Stimulated activated CD4-positive, alpha-beta T cell treated with anti-CD3 and anti-CD28 coated beads, Interleukin-4, amount 100 ng/mL, for 4 hours (primary cell): ENCODE measurements at regions not wholly inside any gene's neighbourhood (a gene's known extent, or its start where the extent isn't known, plus 50 kb on each side); places are given as distances from the start of the nearest gene placed in this dataset.

Experiments
- DNase-seq, 2 experiments: peaks; one replicate each; pipeline ENCODE4 v3.0.0-alpha.2; 2020

DNA sequence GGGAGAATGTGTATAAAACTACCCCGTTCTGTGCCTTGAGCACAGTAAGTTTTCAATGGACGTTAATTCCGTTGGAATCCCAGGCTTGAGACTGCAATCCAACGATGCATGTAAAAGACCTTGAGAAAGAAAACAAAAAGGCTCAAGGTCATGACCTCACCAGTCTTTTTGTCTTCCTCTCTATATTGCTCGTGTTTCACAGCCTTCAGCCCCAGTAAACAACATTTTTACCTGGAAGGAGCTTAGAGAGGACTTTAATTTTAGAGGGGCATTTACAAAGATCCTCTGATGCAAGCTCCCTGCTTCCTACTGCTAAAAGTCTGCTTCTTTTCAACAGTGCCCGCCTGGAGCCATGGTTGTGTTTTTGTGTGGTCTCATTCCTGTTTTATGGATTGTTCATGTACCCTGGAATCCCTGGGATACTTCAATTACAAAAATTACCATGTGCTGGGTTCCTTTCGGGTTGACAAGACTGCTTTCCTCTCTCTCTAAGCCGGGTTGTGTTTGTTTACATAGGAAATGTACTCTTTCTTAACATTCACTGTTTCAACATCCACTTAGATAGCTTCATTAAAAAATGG lies 320.1 kb upstream of the NFE2L3 start:
- no peak for DNase-seq

DNA sequence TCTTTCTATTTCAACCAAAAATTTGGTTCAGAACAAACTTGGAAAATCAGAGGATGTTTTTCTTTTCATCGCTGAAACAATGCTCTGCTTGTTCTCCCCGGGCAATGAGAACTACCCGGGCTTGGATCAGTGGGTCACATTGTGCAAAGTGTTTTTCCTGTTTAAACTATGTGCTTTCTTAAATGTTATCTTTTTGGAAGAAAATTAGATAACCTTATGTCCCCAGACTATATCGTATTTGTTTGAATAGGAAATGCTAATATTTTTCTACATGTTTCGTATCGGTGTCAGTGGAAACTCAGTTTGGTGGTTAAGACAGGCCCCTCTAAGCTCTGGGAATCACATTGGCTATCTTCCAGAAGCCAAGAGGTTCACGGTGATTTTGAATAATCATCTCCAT lies 319.5 kb upstream of the NFE2L3 start:
- DNase-seq, result no peak

DNA sequence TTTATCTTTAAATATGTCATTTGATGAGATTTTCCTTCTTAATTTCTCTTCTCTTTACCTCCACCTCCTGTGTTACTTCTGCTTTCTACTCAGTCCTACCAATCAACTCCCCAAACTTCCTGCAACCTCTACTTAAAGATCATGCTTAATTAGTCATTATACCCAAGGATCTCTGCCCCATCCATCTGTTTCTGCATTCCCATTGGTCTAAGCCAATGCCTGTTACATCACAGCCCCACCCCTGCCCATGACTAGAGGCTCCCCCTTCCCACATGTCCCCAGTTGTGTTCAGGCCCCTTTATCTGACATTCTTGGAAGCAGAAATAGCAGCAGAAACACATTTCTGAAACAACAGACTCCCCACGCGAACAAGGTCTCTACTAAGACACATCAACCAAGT lies 319.1 kb upstream of the NFE2L3 start:
- DNase-seq, result no peak

DNA sequence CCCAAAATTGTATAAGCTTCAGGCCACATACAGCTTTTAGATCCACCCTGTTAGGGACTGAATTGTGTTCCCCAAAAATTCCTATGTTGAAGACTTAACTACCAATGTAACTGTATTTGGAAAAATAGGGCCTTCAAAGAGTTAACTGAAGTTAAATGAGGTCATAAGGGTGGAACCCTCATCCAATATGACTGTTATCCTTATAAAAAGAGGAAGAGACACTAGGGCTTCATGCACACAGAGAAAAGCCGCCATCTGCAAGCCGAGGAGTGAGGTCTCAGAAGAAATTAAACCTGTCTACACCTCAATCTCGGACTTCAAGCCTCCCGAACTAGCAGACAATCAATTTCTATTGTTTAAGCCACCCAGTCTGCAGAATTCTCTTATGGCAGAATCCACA lies 317.9 kb upstream of the NFE2L3 start:
- no peak for DNase-seq

DNA sequence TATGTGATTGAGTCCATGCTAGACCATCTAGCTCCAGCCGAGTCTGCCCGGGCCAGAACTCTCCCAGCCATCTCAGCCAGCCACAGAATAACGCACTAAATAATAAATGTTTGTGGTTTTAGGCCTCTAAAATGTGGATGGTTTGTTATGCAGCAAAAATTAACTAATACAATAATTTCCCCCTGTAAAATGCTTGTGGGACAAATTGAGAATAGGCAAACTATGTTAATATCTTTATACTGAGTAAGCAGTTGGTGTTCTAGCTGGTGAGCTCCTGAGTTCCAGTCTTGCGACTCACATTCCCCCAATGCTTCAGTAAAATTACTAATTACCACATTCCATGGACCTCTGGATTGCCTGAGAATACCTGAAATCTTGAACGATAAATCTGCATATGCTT lies 316.8 kb upstream of the NFE2L3 start:
- DNase-seq, result no peak

DNA sequence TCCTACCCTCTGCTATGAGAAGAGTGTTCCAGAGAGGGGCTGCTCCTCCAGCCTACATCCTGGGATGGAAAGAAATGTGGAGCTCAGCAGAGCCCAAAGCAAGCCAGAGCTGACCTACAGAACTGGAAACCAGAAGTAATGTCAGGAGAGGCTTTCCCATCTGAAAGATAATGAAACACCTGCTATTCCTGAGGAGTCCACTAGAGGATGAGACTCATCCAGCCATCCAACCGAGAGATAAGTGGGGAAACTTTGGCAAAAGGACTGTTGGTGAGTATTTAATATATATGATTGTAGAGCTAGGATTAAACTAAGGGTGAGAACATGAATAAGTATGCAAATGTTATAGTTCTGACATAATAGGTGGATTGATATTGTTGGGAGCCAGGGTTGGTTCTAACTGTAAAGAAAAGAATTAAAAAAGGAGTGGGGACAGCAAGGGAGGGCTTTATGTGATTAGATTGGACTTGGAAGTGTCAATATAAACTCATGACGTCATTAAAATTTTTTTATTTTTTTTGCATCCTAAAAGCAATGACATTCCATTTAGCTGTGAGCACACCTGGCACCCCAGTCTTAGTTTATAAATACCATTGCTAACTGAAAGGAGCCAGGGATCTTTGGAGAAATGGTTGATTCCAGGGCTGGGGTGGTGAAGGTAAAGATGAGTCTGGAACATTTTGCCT lies 312.8 kb upstream of the NFE2L3 start:
- DNase-seq, result no peak

DNA sequence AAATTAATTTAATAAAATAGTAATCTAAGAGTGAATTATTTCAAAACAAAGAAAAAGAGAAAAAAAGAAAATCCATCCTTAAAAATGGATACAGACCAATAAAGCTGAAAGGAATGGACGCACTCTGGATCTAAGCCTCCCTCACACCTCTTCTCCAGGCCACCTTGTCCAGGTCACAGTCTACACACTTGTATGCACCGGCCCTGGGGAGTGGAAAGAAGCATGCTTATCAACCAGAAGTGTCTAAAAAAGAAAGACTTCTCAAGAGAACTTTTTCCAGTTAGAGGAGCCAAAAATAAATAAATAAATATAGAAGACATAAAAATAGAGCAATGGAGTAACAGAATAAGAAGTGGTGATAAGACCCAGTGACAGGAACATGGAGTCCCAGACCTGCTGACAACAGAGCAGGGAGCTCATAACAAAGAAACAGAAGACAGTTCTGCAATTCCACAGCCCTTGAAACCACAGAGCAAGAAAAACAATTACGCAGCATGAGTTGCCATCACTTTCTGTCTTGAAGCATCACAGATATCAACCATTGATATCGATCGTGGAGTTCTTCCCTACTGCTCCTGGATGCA lies 311.7 kb upstream of the NFE2L3 start:
- DNase-seq, result no peak

DNA sequence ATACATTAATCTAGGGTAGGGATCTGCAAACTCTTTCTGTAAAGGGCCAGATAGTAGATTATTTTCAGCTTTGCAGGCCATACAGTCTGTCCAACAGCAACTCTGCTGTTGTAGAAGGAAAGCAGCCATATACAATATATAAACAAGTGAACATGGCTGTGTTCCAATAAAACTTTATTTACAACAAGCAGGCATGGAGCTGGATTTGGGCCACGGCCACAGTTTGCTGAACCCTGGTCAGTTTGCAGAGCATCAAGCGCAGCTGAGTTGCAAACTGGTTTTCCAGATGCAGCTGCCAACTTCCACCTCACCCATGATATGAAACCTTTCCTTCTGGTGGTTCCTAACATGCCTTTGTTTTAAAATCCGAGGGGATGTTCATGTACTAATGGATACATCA lies 310.4 kb upstream of the NFE2L3 start:
- DNase-seq, result no peak

DNA sequence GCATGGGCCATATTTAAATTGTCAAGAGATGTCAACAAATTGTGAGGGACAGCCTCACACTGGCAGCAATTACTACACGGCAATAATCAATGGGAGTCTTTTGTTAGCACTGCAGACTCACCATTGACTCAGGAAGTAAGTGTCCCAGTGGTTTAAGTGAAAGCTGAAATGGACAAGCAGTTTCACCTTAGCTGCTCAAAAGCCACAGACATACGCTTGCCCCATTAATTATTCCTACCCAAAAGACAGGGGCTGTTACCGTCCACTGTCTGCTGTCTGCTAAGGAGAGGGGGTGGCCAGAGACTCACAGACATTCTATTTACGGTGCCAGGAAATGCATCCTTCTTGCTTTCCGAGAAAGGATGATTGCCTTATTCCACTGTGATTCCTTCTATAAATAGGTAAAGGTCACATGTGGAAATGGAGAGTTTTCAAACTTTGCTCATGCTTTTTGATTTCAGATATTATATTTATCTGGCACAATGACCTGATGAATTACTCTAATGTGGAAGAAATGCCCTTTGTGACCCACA lies 309.7 kb upstream of the NFE2L3 start:
- no peak for DNase-seq

DNA sequence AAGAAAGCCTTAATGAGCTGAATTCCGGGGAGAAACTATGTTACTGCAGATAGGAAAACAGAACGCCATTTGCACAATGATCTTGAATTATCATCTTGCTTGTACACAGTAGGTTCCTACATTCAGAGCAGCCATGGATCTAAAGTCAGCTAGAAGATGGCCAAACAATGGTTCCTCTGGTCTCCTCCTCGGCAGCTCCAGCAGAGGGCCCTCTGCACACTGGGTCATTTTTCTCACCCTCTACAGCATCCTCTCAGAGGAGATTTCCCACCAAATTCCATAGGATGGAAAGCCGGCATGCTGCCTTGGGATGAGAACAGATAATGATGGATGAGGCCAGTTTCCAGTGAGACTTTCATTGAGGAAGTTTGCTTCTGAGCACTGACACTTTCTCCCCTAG lies 308.5 kb upstream of the NFE2L3 start:
- no peak for DNase-seq

DNA sequence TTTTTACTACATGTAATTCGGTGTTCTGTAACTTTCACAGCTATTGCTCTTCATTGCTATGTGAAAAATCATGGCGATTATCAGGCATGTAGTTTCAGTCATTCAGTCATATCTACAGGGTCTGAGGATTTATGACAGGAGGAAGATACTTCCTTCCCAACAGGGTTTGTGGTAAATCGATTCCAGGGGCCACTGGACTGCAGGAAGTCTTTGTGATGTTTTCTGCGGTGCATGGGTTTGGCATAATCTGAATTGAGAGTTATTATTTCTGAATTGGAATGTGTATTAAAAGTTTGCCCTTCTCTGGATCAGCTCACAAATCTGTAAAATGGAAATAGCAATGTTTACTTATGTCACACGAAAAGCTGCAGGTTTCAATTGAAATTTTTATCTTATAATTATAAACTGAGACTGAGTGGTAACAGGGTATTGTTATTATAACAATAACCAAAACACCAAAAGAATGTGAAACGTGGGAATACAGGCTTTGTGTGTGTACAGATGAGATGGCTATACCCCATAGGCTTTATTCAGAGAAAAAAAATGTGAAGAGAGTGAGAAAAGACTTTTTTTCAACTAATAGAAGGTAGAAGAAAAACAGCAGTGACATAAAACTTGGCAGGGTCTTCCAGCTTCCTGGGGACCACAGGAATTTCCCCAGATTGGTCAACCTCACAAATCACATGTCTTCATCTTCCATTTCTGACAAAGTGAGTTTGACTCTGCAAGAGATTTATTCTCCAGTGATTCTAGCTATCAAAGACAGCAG lies 307.7 kb upstream of the NFE2L3 start:
- DNase-seq, result no peak

DNA sequence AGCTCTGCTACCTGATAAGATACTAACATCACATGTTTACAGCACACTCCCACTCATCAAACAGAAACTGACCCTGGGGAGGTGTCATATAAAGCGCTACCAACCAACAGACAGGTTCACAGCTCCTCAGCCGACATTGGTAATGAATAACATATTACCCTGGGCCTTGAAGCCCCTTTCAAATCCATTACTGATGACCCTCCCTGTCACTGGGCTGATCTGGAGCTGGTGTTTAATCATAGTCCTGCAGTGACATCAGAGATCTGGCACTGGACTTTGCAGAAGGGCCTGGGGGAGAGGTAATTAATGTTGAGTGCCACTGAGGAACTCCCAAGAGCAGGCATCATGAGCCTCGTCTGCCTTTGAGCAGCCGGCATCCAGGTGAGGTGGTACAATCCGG lies 306.5 kb upstream of the NFE2L3 start:
- no peak for DNase-seq

DNA sequence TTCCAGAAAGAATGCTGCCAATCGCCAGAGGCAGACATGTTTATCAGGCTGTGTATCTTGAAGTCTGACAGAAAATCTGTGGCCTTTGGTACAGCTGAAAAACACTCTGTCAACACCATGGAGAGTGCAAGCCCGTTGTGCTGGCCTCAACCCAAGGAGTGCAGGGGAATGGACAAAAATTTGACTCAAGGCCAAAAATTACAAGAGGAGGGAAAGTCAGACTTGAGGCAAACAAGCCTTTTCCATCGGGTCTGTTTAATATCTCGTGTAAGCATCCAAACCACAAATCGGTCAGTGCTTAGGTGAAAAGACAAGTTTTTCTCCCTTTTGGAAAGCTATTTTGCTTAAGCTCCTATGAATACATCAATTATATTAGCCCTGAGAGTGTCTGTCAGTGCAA lies 305.3 kb upstream of the NFE2L3 start:
- DNase-seq, result no peak

DNA sequence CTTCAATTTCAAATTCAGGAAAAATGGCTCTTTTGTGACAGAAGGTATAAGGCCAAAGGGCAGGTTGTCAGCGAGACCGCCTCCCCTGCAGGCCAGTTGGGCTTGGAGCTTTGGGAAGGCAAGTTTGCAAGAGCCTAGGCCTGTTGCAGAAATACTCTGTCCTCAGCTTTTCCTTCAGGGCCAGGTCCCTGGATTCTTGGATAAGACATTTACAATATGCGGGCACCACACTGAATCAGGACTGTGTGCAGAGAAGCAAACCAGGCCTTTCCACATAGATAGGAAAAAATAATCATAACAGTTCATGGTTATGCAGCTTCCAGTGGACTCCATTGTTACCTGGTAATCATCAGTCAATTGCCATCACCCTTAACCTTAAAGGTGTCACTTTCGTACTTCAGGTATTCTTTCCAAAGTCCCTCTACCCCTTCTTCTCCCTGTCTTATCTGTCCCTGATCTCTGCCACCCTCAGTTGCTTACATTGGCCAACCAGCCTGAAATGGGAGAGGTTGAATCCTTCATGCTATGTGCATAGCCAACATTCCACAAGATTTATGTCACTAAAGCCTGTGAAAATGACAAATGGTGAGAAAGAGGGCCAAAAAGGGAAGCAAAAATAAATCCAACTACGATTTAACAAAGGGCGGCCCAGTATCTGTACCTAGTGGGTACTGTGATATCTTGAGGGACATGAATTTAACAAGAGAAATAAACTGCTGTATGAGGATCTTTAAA lies 304.5 kb upstream of the NFE2L3 start:
- no peak for DNase-seq

DNA sequence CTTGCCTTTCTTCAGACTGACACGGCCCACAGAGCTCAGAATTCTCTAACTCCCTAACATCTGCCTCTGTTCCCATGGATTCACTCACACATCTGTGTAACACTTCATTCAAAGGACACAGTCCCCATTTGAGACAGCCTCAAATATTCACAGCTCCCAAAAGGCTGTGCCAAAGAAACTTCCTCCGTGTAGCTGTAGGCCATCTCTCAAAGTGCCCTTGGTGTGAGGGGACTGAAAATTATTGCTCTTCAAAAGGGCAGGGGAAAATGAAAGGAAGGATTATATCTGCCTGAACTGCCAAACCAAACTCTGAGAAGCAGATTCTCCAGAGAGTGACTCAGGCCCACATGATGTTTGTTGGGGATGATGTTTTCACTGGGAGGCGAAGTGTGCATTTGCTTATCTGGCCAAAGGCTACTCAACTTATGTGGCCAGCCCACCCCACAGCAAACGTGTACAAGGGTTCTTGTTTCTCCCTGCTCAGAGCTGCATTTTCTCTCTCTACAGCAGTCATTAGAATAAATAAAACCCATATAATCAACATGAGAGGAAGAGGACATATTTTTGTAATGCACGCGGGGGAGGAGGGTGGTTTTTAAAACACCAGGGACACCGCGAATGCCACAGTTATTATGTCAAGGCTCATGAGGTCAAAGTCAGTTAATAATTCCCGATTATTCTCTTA lies 302.4 kb upstream of the NFE2L3 start:
- no peak for DNase-seq

DNA sequence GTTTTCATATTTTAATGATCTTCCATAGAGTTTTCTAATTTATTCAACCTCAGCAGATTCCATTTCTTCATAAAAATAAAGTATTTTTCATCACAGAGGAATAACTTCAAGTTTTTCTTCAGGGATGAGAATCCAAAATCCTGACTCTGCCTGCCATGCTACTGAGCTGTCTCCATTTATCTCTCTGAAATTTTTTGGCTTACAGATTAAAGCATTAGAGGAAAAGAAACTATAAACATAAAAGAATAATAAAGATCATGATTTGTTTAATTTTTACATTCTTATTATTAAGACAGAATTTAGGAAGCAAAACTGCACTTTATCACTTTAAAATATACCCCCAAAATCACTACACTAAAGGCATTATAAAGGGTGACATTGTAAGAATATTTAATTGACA lies 301.8 kb upstream of the NFE2L3 start:
- no peak for DNase-seq

DNA sequence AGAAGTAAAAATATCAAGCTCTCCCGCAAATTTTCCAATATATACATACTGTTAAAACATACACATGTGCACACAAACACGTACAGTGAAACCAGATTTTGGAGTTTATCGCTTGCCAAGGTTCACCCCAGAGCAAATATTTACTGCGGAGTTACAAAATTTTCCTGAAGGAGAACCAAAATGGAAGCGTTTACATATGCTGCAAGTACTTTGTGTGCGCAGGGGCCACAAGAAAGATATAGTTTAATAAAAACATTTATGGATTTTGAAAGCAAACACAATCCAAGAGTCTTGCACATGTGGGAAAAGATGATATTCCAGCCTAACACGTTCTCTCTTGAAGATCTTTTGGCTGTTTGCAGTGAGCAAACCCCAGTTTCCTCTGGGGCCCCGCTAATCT lies 301.3 kb upstream of the NFE2L3 start:
- DNase-seq, result no peak

DNA sequence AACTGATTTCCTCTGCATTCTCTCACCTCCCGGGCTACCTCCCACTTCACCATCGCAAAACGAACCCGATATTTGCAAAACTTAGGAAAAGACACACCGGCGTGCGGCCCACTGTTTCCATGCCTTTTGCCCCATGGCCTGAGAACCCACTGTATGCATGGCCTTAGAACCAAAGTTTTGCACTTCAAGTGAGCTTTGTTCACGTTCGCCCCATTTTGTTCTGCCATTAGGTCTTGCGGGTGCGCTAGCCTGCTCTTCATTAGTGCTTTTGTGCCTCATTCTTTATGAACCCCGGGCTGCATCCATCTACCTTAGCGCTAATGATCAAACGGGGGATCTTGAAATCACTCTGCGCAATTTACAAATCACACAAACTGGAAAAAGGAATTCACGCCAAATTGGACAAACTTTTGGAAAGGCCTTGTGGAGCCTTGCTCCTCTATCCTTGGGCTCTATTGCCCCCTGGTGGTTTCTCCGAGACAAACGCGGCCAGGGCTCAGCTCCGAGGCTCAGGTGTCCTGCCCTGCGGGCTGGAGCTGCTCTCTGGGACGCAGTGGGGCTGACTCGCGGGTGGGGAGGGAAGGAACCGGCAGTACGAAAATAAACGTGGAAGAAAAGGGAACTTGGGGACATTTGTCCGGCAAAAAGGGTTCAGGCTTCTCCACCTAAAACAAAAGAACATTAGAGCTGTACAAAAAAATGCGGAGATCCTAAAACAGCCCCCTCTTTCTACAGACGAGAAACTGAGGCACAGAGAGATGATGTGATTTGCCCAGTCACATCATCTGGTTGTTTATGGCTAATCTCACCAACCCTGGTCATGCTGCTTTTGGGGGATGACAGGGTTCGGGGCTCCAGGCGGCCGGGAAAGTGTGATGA lies 300.4 kb upstream of the NFE2L3 start:
- peak; percentile 43 to 45 for DNase-seq

DNA sequence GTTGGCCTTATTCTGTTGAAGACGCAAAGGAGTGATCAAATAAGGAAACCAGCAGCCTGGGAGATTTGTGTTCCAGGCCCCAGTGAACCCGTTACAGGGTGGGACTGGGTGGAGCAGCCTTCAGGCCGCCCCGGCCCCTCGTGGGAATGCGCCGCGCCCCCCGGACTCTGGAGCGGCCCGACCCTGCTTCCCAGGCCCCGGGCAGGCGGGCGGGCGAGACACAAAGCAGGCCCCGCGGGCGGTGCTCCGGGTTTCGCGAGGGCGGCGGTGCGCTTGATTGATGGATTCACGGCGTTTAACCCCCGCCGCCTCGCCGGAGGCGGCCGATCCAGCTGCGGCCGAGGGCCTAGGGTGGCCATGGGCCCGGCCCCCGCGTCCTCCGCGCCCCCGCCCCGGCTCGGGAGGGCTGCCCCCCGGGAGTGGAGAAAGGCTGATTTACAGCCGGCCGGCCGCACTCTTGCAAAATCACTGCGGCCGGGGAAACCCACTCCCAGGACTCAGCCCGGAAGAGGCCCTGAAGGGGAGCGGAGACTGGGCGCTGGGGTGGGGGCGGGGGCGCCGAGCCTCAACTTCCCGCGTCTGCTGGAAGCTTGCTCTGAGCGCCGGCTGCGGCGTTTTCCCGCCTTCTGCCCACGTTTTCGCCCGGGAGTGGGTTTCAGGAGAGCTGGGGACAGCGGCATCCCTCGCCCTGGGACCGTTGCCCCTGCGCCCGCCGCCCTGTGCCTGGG lies 299.6 kb upstream of the NFE2L3 start:
- no peak for DNase-seq

DNA sequence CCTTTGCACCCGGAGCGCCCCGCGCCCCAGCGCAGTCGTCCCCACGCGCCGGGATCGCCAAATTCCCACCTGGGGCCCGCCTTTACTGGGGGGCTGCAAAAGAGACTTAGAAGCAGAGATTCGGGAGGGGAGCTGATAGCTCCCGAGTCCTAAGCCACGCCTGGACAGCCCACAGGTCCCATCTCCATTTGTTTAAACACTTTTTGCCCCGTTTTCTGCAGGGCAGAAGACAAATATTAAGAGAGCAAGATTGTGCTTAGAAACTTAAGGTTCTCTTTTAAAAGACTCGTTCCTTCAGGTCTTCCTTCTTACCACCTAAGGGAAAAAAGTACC lies 299.1 kb upstream of the NFE2L3 start:
- no peak for DNase-seq

DNA sequence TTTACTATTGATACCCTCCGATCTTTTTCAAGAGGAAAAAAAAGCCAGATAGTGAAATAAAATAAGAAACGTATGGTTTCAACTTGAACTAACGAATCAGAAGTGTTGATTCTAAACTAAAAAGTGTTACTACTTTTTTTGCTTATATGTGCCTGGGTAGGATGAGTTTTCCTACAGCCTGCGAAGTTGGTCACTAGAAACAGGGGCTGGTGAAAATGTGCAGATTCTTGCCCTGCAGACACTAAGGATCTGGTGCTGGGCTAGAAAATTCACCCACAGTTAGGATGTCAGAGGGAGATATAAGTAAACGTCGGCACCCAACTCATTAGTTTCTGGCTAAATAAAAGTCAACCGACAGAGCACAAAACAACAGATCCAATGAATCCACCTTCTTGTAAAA lies 298.7 kb upstream of the NFE2L3 start:
- DNase-seq, result no peak
